A549 (cell line): ENCODE measurements at regions not wholly inside any gene's neighbourhood (a gene's known extent, or its start where the extent isn't known, plus 50 kb on each side); places are given as distances from the start of the nearest gene placed in this dataset.

Experiments used
- ATAC-seq, 2 experiments: fragments of 200-7000 bp in 1 of 2; fragments of >200 bp in 1 of 2; cut with Nextera tagmentation in 1 of 2; cut with Tn5 transposase in 1 of 2; 3 replicates each; pipeline versions ENCODE4 v1.8.0 to v1.9.1; 2018 to 2020; ENCODE audit warnings: mild to moderate bottlenecking in 1 of 2, moderate library complexity in 1 of 2
- CTCF ChIA-PET: fragments of 300-600 bp; sonication (Branson Sonifier 250); formaldehyde crosslinking; extraction: SDS; loops from one replicate; lab custom pipeline; 2021; ENCODE audit warnings: antibody characterized with exemption, inconsistent platforms; lab: Yijun Ruan, JAX
- POLR2A ChIA-PET: fragments of 350-600 bp; formaldehyde crosslinking; extraction: SDS; loops from one replicate; lab custom pipeline; 2021; ENCODE audit warnings: antibody characterized with exemption, inconsistent platforms; lab: Yijun Ruan, JAX
- DNase-seq, 2 experiments: peaks; one replicate each; pipeline versions ENCODE4 v3.0.0 to v3.0.0-alpha.2; 2011 to 2016; ENCODE audit warnings: low read depth in 1 of 2, low spot score in 1 of 2
- FAIRE-seq: peaks from 2 replicates; lab custom pipeline; 2011; peaks lifted over from hg19 to GRCh38; lab: Jason Lieb, UNC
- H3K27ac ChIP-seq, 2 experiments: fragments of >200 bp; sonication (Bioruptor Twin); formaldehyde crosslinking; 3 replicates each; pipeline ENCODE4 v1.5.1; 2016 to 2017
- H3K4me1 ChIP-seq: fragments of >200 bp; sonication (Bioruptor Twin); formaldehyde crosslinking; 3 replicates; pipeline ENCODE4 v1.6.1; 2016
- H3K4me2 ChIP-seq: fragments of >200 bp; sonication (Bioruptor Twin); formaldehyde crosslinking; 3 replicates; pipeline ENCODE4 v1.6.1; 2016
- H3K4me3 ChIP-seq: fragments of >200 bp; sonication (Bioruptor Twin); formaldehyde crosslinking; 3 replicates; pipeline ENCODE4 v1.5.1; 2016
- H3K9me3 ChIP-seq: fragments of >200 bp; sonication (Bioruptor Twin); formaldehyde crosslinking; 3 replicates; pipeline ENCODE4 v1.6.1; 2016
- CBX8 ChIP-seq: fragments of 200-600 bp; sonication (generic); IDR thresholded peaks from 2 replicates; pipeline ENCODE4 v1.6.1; 2016
- CEBPB ChIP-seq, 2 experiments: fragments of >200 bp in 1 of 2; sonication (Bioruptor Twin) in 1 of 2; formaldehyde crosslinking in 1 of 2; IDR thresholded peaks; 2 replicates each; pipeline ENCODE4 v1.6.1; 2012 to 2016
- CHD2 ChIP-seq: fragments of 150-350 bp; IDR thresholded peaks from 2 replicates; pipeline ENCODE4 v1.6.1; 2014; ENCODE audit warnings: low read length; ENCODE audit not compliant: partially characterized antibody
- CTCF ChIP-seq: fragments of >200 bp; sonication (Bioruptor Twin); formaldehyde crosslinking; IDR thresholded peaks from 3 replicates; pipeline ENCODE4 v1.5.1; 2016
- ELK1 ChIP-seq: fragments of 150-350 bp; IDR thresholded peaks from 2 replicates; pipeline ENCODE4 v1.6.1; 2014; ENCODE audit warnings: low read depth, mild to moderate bottlenecking, low read length
- FOSL2 ChIP-seq, 2 experiments: fragments of 450-650 bp in 1 of 2; fragments of >200 bp in 1 of 2; sonication (Bioruptor Twin) in 1 of 2; formaldehyde crosslinking; IDR thresholded peaks; 2 replicates each; pipeline versions ENCODE4 v1.5.0 to v1.6.1; 2016 to 2020; ENCODE audit warnings: mild to moderate bottlenecking in 1 of 2, moderate library complexity in 1 of 2
- FOXS1 ChIP-seq: fragments of 250-450 bp; sonication (Bioruptor Pico); IDR thresholded peaks from 2 replicates; pipeline ENCODE4 v1.5.0; 2020; ENCODE audit warnings: mild to moderate bottlenecking, moderate library complexity
- GATA3 ChIP-seq: IDR thresholded peaks from 2 replicates; pipeline ENCODE4 v1.6.1; 2012; ENCODE audit warnings: borderline replicate concordance
- HES2 ChIP-seq: fragments of >200 bp; sonication (Bioruptor Twin); formaldehyde crosslinking; IDR thresholded peaks from 2 replicates; pipeline ENCODE4 v1.6.1; 2016
- HEYL ChIP-seq: fragments of 250-450 bp; sonication (Bioruptor Pico); IDR thresholded peaks from 2 replicates; pipeline ENCODE4 v1.8.0; 2021; ENCODE audit warnings: mild to moderate bottlenecking, moderate library complexity
- HOXA7 ChIP-seq: fragments of 250-450 bp; sonication (Bioruptor Pico); IDR thresholded peaks from 2 replicates; pipeline ENCODE4 v1.5.0; 2020; ENCODE audit warnings: mild to moderate bottlenecking, moderate library complexity
- HOXB5 ChIP-seq: fragments of 250-450 bp; sonication (Bioruptor Pico); IDR thresholded peaks from 2 replicates; pipeline ENCODE4 v1.5.0; 2020; ENCODE audit warnings: mild to moderate bottlenecking, moderate library complexity
- JUNB ChIP-seq: fragments of >200 bp; sonication (Bioruptor Twin); formaldehyde crosslinking; IDR thresholded peaks from 2 replicates; pipeline ENCODE4 v1.6.1; 2016
- KDM1A ChIP-seq: fragments of 200-600 bp; sonication (generic); IDR thresholded peaks from 2 replicates; pipeline ENCODE4 v1.6.1; 2016; ENCODE audit warnings: low read depth, mild to moderate bottlenecking
- KDM5A ChIP-seq: fragments of 200-600 bp; sonication (generic); IDR thresholded peaks from 2 replicates; pipeline ENCODE4 v1.6.1; 2016; ENCODE audit warnings: antibody characterized with exemption, mild to moderate bottlenecking
- MAFK ChIP-seq: fragments of 450-650 bp; IDR thresholded peaks from 2 replicates; pipeline ENCODE4 v1.6.1; 2014; ENCODE audit not compliant: partially characterized antibody
- NPAS2 ChIP-seq: fragments of 250-450 bp; sonication (Bioruptor Pico); IDR thresholded peaks from 2 replicates; pipeline ENCODE4 v1.8.0; 2022; ENCODE audit warnings: mild to moderate bottlenecking, moderate library complexity, borderline replicate concordance
- PHF8 ChIP-seq: fragments of 200-600 bp; sonication (generic); IDR thresholded peaks from 2 replicates; pipeline ENCODE4 v1.6.1; 2016; ENCODE audit warnings: low read depth, mild to moderate bottlenecking, antibody characterized with exemption, moderate library complexity, borderline replicate concordance
- RAD21 ChIP-seq, 2 experiments: fragments of >200 bp in 1 of 2; sonication (Bioruptor Twin) in 1 of 2; formaldehyde crosslinking in 1 of 2; IDR thresholded peaks in 1 of 2; conservative IDR thresholded peaks in 1 of 2; 2 replicates in 1 of 2; 3 replicates in 1 of 2; pipeline ENCODE4 v1.6.1; 2012 to 2018; ENCODE audit warnings: inconsistent platforms in 1 of 2
- RARB ChIP-seq: fragments of 250-450 bp; sonication (Bioruptor Pico); IDR thresholded peaks from 2 replicates; pipeline ENCODE4 v1.8.0; 2021; ENCODE audit warnings: mild to moderate bottlenecking, moderate library complexity
- SREBF2 ChIP-seq: fragments of 450-650 bp; IDR thresholded peaks from 2 replicates; pipeline ENCODE4 v1.6.1; 2014; ENCODE audit warnings: mild to moderate bottlenecking, moderate library complexity
- TFCP2L1 ChIP-seq: fragments of 250-450 bp; sonication (Bioruptor Pico); IDR thresholded peaks from 2 replicates; pipeline ENCODE4 v1.5.0; 2021; ENCODE audit warnings: mild to moderate bottlenecking
- ZC3H11A ChIP-seq: fragments of 450-650 bp; IDR thresholded peaks from 2 replicates; pipeline ENCODE4 v1.6.1; 2014; ENCODE audit warnings: antibody characterized with exemption, mild to moderate bottlenecking
- ZNF302 ChIP-seq: fragments of 250-450 bp; sonication (Bioruptor Pico); IDR thresholded peaks from 2 replicates; pipeline ENCODE4 v1.9.0; 2021; ENCODE audit warnings: inconsistent platforms, mild to moderate bottlenecking, moderate library complexity
- ZSCAN20 ChIP-seq: fragments of 250-450 bp; sonication (Bioruptor Pico); IDR thresholded peaks from 2 replicates; pipeline ENCODE4 v1.8.0; 2022; ENCODE audit warnings: mild to moderate bottlenecking, moderate library complexity
- WGBS: methylation state at CpG from one replicate; pipeline ENCODE4 v1.1.6; 2017; ENCODE audit errors: missing lambda C conversion rate; 5-methylcytosine and 5-hydroxymethylcytosine counted together

DNA sequence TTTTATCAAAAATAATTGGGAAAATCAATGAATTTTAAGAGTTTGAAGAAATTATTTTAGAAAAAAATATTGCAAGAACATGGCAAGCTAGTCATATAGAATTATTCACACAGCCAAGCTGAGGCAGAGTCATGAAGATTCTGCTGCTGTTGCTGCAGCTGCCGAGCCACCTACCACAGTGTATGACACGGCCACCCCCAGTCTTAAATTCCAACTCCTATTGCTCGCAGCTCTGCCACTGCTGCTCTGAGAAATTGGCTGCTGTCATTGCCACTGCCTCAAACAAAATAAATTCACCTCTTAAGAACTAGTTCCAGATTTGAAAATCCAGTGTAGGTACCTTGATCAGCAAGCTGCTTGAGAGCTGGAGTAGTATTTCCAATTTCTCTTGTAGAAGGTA is 1318.8 kb upstream of the ACO1 start:
- WGBS: 4% methylated on average over 3 of the region's 3 CpGs
- ATAC-seq: no peak
- no peak for TF ChIP-seq CEBPB (IDR thresholded peaks at IDR 0.05)
- no peak for TF ChIP-seq KDM5A
- TF ChIP-seq FOSL2 (IDR thresholded peaks at IDR 0.05): no peak
- TF ChIP-seq FOSL2 (CRISPR knock-in tag; IDR thresholded peaks at IDR 0.05): no peak
- no peak for TF ChIP-seq CTCF
- no peak for TF ChIP-seq GATA3
- TF ChIP-seq ZC3H11A: no peak
- no peak for TF ChIP-seq PHF8
- TF ChIP-seq RARB (CRISPR knock-in tag): no peak
- TF ChIP-seq HOXB5 (CRISPR knock-in tag): no peak
- no peak for TF ChIP-seq SREBF2
- no peak for TF ChIP-seq HEYL (CRISPR knock-in tag)
- TF ChIP-seq NPAS2 (CRISPR knock-in tag): no peak
- POLR2A ChIA-PET: no interaction called here
- Histone ChIP-seq H3K4me1 (no peaks in the 10 kb centered on the region), H3K4me2 (no peak overlapping the region), H3K4me3 (no peak overlapping the region), H3K9me3 (no peaks in the 10 kb centered on the region), H3K27ac (no peak overlapping the region)
- FAIRE-seq: no peak
- CTCF ChIA-PET: no interaction called here
- DNase-seq: no peak

- no peaks in the 10 kb centered on the region for H3K4me1 ChIP-seq
- no peak overlapping the region for H3K27ac ChIP-seq
- 5% methylated on average over 2 of the region's 2 CpGs for WGBS
- CTCF ChIA-PET: no interaction called here
- no peak overlapping the region for H3K4me2 ChIP-seq
- no peak overlapping the region for H3K4me3 ChIP-seq
- ATAC-seq (no peak), FAIRE-seq (no peak), DNase-seq (no peak)
- H3K9me3 ChIP-seq: no peaks in the 10 kb centered on the region; the same call in 2 of the 3 replicates
- POLR2A ChIA-PET: no interaction called here
- TF ChIP-seq ZSCAN20 (CRISPR knock-in tag): no peak
- TF ChIP-seq ZNF302 (CRISPR knock-in tag): no peak
- TF ChIP-seq CHD2: no peak
- no peak for TF ChIP-seq MAFK
- no peak for TF ChIP-seq TFCP2L1 (CRISPR knock-in tag)
- no peak for TF ChIP-seq RAD21 (conservative IDR thresholded peaks at IDR 0.05 in 1 of 2, IDR thresholded peaks at IDR 0.05 in 1 of 2)
- TF ChIP-seq CBX8: no peak
- TF ChIP-seq HES2: no peak
- TF ChIP-seq CTCF: no peak
- no peak for TF ChIP-seq KDM1A
- TF ChIP-seq RARB (CRISPR knock-in tag): no peak
- no peak for TF ChIP-seq ELK1
- no peak for TF ChIP-seq HOXA7 (CRISPR knock-in tag)
- no peak for TF ChIP-seq JUNB
- no peak for TF ChIP-seq FOXS1
Observed at GRCh38 chr9:31067418-31067817, 1317.0 kb upstream of the ACO1 start.
